Sigmoid colon (tissue), 4 donors: ENCODE measurements at regions not wholly inside any gene's neighbourhood (a gene's known extent, or its start where the extent isn't known, plus 50 kb on each side); places are given as distances from the start of the nearest gene placed in this dataset.

Experiments used
- POLR2AphosphoS5 ChIP-seq, 4 donors: sonication (generic); formaldehyde crosslinking; IDR thresholded peaks; one replicate each; pipeline ENCODE4 v1.6.1; 2017; ENCODE audit warnings: antibody characterized with exemption in 4 of 4
- TF ChIP-seq, protein P1 (sequence below), 4 experiments: fragments of 450-650 bp in 3 of 4; fragments of 200-600 bp in 1 of 4; IDR thresholded peaks; one replicate each; pipeline ENCODE4 v1.5.1; 2016 to 2019; ENCODE audit warnings: antibody characterized with exemption in 4 of 4, mild to moderate bottlenecking in 3 of 4, moderate library complexity in 2 of 4

DNA sequence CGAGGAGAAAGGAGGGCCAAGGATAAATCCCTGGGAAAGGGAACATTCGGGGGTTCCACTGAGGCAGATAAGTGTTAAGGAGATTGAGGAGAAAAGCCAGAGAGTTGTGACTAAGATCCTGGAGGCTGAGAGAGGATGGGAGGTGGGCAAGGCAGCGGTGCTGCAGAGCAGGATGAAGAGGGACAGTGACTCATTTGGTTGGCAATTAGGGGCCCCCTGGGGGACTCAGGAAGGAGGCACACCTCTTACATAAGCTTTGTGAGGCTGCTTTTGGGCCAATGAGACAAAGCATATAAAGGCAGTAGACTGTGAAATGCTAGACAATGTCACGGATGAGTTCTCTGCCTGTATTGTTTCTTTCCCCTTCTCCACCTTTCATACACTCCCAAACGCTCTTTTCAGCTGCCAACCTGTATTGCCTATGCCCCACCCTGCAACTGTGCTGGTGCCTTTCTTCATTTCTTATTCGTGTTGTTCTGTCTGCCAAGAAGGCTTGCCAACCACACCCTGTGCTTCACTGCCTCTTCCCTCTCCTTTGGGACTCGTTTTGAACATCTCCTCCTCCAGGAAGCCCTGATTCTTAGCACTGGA, 246.8 kb upstream of the KIRREL3 start:
- TF ChIP-seq, protein P1, sequence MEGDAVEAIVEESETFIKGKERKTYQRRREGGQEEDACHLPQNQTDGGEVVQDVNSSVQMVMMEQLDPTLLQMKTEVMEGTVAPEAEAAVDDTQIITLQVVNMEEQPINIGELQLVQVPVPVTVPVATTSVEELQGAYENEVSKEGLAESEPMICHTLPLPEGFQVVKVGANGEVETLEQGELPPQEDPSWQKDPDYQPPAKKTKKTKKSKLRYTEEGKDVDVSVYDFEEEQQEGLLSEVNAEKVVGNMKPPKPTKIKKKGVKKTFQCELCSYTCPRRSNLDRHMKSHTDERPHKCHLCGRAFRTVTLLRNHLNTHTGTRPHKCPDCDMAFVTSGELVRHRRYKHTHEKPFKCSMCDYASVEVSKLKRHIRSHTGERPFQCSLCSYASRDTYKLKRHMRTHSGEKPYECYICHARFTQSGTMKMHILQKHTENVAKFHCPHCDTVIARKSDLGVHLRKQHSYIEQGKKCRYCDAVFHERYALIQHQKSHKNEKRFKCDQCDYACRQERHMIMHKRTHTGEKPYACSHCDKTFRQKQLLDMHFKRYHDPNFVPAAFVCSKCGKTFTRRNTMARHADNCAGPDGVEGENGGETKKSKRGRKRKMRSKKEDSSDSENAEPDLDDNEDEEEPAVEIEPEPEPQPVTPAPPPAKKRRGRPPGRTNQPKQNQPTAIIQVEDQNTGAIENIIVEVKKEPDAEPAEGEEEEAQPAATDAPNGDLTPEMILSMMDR (IDR thresholded peaks at IDR 0.05), result no peak
- no peak for TF ChIP-seq POLR2AphosphoS5 (IDR thresholded peaks at IDR 0.05)
